ACHN (cell line): ENCODE measurements at regions not wholly inside any gene's neighbourhood (a gene's known extent, or its start where the extent isn't known, plus 50 kb on each side); places are given as distances from the start of the nearest gene placed in this dataset.
"Not testable (repeated sequence)": the region's sequence is repeated elsewhere in the genome, so short reads cannot be mapped to it uniquely, and the experiment has no call there.

ENCODE experiments used
- DNase-seq: peaks from one replicate; pipeline ENCODE4 v3.0.0-alpha.2; 2015
- in situ Hi-C: cut with HindIII; loops from 2 replicates; pipeline ENCODE4 v1.10.0; 2017; ENCODE audit warnings: low sequenced_read_pairs, low pct_ligation_motif_present, low pct_unique_long_range_greater_than_20kb

- in situ Hi-C loops, result no loop called here
- no peak for DNase-seq
Observed at GRCh38 chr10:130935897-130936550, 375.5 kb downstream of the TCERG1L start.

- DNase-seq, result no peak
- in situ Hi-C loops, result no loop called here
Observed at GRCh38 chr10:130936851-130937250, 374.7 kb downstream of the TCERG1L start.

DNA sequence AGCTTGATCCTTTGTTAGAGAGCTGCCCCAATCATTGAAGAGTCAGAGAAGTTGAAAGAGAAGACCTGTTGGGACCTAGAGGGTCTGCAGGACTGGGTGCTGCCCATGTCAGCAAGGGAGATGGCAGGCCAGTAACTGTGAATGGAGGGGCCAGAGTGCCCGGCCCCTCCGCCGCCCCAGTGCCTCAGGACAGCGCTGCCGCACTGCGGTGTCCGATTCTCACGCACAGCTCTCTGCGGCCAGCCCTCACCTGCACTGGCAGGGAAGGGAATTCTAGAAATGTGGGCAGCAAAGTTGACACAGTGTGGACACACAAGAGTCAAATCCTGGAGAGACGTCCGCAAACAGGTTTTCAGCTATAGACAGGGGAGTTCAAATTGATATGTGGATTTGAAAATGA lies 373.5 kb downstream of the TCERG1L start:
- no peak for DNase-seq
- in situ Hi-C loops, result no loop called here

- in situ Hi-C loops, DNase-seq: not testable (repeated sequence)
Observed at GRCh38 chr10:130938891-130939290, 372.6 kb downstream of the TCERG1L start.

GRCh38 chr10:130941886-130942285 lies 369.6 kb downstream of the TCERG1L start:
- in situ Hi-C loops, result no loop called here

GRCh38 chr10:130952086-130952485 lies 359.4 kb downstream of the TCERG1L start:
- no peak for DNase-seq
- in situ Hi-C loops, result no loop called here

More at GRCh38 chr10:130941886-130942285, 369.6 kb downstream of the TCERG1L start:
- DNase-seq, result no peak

- no peak for DNase-seq
- in situ Hi-C loops, result no loop called here
Observed at GRCh38 chr10:130954326-130954905, 357.1 kb downstream of the TCERG1L start.

GRCh38 chr10:130956251-130956650 lies 355.3 kb downstream of the TCERG1L start:
- no peak for DNase-seq
- in situ Hi-C loops, result no loop called here

DNA sequence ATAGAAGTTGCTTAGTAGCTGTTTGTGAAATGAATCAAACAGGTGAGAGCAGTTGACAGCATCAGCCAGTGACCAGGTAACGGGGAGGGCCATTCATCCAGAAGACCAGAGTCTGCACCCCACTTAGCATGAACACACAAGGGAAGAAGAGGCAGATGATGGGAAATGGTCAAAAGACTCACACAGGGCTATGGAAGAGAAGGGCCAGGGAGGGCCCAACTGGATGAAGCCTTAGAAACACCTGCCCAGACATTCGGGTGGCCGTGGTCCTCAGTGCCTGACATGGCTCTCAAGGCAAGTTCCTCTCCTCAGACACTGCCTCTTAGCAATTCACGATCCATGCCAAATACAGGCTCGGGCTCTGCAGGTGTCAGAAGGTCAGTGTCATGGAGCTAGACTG lies 354.1 kb downstream of the TCERG1L start:
- no peak for DNase-seq
- in situ Hi-C loops, result no loop called here

DNA sequence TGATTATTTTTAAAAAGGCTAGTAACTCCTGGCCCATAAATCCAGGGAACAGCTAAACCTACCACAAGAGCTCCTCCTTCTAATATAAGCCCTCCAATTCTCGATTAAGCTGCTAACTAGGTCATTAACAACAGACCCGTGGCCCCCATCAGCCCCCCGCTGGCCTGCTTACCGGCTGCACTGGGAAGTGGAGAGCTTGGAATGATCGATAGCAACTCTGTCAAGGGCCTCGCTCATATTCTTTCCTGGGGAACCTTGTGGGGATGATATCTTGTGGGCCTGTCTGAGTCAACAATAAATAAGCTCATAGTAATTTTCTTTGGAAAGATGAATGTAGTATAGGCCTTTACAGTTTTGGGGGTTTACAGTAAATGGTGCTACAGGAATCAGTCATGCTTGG lies 353.5 kb downstream of the TCERG1L start:
- no peak for DNase-seq
- in situ Hi-C loops, result no loop called here

DNA sequence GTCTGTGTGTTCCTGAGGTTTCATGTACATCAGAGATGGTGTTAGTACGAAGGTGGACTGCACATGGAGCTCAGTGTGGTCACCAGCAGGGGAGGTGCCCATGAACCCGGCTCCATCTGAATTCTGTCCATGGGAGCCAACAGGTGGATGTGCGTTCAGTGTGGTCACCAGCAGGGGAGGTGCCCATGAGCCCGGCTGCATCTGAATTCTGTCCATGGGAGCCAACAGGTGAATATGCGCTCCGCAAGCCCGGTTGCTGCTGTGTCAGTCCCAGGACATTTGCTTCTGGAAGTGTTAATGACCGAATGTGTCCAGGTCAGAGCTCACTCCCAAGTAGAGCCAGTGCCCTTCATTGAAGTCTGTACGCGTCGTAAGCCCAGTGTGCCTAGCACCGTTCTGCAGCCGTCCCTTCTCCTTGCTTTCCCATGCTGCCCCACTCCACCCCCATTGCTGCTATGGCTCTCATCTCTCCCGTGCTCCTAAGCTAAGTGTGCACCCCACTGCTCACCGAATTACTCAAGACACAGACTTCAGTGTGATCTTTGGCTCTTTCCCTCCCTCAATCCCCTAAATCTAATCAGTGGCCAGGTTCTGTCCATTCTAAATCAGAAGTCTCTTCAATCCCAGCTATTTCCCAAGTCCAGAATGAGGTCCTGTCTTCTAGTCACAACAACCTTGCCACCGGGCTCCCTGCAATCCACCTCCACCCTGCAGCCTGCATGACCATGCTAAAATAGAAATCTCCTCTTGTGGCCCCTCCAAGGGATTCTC lies 352.4 kb downstream of the TCERG1L start:
- in situ Hi-C loops, result no loop called here
- no peak for DNase-seq

GRCh38 chr10:130959752-130960195 lies 351.7 kb downstream of the TCERG1L start:
- DNase-seq, result no peak
- in situ Hi-C loops, result no loop called here

DNA sequence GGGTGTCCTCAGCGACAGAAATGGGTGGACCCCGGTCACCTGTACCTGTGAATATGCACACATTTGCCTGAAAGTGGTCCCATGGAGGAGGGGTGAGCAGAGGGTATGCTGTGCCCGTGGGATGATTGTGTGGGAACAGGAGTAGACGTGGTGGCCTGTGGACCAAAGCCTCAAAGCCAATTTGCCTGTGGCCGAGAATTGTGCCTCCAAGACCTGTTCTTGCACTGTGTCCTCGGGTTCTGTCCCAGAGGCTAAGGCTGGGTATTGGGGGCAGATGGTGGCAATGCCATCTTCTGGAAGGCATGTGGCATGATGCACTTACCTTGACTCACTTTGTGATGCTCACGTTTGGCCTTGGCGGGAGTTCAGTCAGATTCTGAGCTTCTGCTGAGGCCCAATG lies 351.0 kb downstream of the TCERG1L start:
- in situ Hi-C loops, result no loop called here
- DNase-seq, result no peak

DNA sequence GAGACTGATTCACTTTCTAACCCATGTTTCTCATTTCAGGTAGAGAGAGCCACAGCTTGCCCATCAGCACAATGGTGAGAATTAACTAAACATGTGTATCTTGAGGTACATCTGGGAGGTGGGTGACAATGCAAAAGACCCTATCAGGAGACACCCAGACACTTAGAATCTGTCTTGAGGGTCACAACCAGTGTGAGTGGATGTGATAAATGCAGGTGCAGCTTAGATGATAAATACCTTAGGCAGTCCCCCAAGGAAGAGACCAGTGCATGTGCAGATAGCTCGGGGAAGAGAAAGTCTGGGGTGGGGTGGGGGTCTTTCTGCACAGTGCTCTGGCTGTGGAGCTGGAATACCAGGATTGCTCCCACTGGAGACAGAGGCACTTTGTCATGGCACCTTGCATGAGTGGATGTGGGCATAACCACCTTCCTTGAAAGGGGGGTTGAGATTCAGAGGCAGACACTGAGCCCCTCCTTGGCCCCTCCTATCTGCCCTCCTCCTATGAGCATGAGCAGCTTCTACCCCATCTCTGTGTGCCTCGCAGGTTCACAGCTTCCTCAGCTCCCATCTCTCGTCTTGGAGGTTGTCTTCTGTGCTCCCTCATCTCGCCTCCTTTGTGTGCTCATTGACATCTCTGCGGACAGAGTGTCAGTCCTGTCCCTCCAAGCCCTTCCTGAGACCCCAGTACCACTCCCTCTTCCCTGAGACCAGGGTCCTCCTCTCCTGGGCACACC lies 349.8 kb downstream of the TCERG1L start:
- in situ Hi-C loops, result no loop called here
- no peak for DNase-seq

- no peak for DNase-seq
Observed at GRCh38 chr10:130962240-130963051, 349.1 kb downstream of the TCERG1L start.

DNA sequence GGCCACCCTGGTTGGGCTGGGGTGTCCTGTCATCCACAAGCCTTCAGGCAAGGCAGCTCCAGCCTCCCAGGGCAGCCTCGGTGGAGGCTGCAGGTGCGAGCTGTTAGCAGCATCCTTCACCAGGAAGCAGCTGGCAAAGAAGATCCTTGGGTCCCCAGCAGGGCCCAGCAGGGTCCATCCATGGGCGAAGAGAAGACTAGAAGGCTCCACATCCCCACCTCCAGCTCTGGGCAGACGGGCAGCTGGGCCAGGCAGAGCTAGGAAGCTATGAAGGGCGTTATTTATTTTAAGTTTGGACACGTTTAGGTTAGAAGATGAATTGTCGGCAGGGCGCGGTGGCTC lies 348.5 kb downstream of the TCERG1L start:
- no peak for DNase-seq
- in situ Hi-C loops, result no loop called here

More at GRCh38 chr10:130962240-130963051, 349.1 kb downstream of the TCERG1L start:
- in situ Hi-C loops, result no loop called here

DNA sequence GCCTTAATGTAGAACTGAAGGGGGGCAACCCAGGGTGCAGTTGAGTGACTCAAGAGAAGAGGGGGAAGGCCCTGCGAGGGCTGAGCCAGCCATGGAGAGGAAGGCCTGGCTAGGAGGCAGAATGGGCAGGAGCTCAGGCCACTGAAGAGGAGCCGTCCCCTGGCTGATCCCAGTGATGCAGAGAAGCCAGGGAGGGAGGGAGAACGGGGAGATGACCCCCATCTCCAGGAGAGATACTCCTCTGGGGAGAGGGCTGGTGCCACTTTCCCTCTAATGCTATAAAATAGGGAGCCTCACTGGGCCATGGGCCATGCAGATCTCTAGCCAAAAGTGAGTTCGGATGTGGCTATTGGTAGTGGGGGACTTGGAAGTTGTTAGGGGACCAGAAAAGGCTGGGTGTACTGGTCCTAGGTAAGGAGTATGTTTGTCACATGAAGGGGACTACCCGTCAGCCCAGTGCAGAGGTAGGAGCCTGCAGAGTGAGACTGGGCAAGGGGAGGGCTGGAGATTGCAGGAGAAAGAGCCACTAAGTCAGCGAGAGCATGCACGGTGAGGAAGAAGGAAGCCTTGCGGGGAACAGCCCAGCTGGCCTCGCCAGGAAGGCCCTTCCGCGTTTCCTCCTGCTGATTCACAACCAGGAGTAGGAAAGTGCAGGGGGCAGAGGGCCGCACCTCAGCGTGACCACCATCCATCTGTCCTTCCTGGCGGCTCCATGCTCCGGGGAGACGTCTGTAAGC lies 347.6 kb downstream of the TCERG1L start:
- in situ Hi-C loops, result no loop called here
- no peak for DNase-seq

DNA sequence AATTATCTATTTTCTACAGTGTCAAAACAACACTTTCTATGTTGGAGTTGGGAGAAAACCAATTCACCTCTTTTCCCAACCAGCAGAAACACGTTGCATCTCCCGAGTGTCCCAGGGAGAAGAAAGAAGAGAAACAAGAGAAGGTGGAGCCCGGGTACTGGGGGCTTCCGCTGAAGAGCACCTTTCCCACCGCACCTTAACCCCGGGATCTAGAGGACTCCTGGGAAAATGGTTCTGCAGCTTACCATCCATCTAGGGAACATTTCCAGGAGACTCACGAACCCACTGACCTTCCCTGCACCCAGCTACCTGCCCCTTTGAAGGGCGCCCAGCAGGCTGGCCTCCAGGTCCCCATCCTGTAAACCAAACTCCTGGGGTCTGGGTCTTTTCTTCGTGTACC lies 346.8 kb downstream of the TCERG1L start:
- in situ Hi-C loops, result no loop called here
- DNase-seq, result no peak
